K562 (cell line): ENCODE measurements at regions not wholly inside any gene's neighbourhood (a gene's known extent, or its start where the extent isn't known, plus 50 kb on each side); places are given as distances from the start of the nearest gene placed in this dataset.

ENCODE experiments used
- HMGN3 ChIP-seq: IDR thresholded peaks from 2 replicates; pipeline ENCODE4 v1.6.1; 2011; ENCODE audit warnings: borderline replicate concordance, low read depth, mild to moderate bottlenecking, mixed read lengths, low read length; ENCODE audit not compliant: insufficient read length; ENCODE audit errors: extremely low read depth
- SMARCC2 ChIP-seq: fragments of 450-650 bp; IDR thresholded peaks from 2 replicates; pipeline ENCODE4 v1.6.1; 2017; ENCODE audit warnings: antibody characterized with exemption, moderate library complexity, mild to moderate bottlenecking, low read depth

DNA sequence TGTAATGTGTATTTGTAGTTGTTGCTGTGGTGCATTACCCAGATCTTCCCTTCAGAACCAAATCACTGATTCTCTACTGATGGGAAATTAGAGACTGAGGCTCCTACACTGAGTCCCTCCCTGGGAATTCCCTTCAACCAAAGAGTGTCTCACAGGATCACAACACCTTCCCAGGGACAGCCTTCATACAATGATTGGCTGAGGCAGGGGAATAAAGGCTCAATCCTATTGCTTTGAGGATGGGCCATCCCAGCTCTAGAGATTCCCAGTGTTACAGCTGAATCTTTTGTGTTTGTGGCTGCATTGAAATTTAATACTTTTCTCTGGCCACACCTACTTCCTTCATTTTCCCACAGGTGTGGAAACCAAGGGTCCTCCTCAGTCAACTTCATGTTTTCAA, 96.4 kb upstream of the ELL2 start:
- no peak for TF ChIP-seq HMGN3
- no peak for TF ChIP-seq SMARCC2
